ENCODE measurements at regions not wholly inside any gene's neighbourhood (a gene's known extent, or its start where the extent isn't known, plus 50 kb on each side); places are given as distances from the start of the nearest gene placed in this dataset.
"Not testable (repeated sequence)": the region's sequence is repeated elsewhere in the genome, so short reads cannot be mapped to it uniquely, and the experiment has no call there.

DNA sequence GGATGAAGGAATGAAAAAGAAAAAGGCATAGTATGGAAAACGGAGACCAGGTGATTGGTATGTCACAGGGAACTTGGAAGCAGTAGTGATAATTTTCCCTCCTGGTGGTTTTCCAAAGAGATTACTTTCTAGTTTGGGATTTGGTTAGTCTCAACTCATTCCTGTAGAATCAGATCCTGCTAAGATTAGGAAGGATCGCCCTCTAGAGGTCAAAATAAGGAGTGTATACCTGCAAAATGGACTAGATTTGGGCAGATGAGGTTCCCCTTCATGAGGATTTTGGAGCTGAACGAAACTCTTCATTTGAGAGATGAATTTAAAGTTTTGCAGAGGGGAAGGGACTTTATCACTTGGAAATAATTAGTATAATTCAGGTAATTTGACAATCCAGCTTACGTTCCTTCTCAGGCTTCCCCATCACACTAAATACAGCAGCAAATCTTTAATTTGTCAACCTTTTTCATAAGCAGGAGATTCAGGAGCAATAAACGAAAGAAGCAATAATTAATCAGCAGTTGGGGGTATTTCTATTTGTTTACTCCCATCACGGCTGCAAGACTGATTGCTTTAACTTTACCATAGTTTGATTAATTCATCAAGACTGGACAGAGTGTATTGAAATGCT lies 65.2 kb downstream of the CCDC195 start:
- DNase-seq (ENCODE audit: low read depth): peak; percentile 9

DNA sequence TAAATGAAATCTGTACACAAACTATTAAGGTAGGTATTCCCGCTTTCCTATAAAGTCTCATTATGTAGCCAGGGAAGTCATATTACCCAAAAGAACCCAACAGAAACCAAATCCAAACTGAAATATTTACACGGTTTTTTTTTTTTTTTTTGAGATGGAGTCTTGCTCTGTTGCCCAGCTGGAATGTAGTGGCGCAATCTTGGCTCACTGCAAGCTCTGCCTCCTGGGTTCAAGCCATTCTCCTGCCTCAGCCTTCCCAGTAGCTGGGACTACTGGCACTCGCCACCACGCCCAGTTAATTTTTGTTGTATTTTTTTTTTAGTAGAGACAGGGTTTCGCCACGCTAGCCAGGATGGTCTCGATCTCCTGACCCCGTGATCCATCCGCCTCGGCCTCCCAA lies 62.5 kb upstream of the CUL3 start:
- not testable (repeated sequence) for DNase-seq (ENCODE audit: low read depth)

DNA sequence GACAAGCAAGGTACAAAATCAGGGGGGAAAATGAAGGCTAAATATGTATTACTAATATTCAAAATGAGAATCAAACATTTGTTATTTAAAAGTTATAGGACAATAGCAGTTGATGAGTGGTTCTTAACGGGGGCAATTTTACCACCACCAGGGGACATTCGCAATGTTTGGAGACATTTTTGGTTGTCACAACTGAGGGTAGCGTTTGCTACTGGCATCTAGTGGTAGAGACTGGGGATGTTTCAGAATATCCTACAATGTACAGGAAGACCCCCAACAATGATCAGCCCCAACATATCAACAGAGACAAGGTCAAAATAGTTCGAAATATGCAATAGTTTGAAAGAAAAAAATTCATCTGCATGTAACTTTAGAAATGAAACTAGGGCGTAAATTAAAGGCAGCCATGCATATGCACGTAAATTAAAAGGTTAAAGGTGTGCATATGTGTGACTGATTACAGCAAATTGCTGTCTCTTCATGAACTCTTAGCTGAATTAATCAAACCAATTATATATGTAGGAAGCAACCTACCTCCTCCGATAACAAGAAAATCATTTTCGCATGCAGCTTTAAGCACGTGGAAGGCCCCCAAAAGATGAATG lies 61.2 kb upstream of the CUL3 start:
- no peak for DNase-seq (ENCODE audit: low read depth)

DNA sequence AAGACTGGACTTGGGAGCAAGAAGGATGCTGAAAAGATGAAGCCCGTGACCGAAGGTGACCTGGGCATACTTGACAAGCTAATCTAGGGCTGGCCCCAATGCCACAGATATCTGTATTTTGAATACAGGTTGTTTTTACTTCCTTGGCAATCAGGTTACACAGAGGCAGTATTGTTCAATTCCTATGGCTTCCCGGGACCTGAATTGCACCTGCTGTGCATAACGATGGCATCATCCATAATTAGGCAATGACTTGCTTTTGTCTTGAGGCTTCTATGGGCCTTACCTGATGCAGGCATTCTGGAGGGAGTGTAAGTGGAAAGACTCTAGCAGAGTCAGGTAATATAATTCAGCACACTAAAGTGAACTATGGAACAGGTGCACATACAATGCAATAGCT lies 60.6 kb upstream of the CUL3 start:
- DNase-seq (ENCODE audit: low read depth): no peak

DNA sequence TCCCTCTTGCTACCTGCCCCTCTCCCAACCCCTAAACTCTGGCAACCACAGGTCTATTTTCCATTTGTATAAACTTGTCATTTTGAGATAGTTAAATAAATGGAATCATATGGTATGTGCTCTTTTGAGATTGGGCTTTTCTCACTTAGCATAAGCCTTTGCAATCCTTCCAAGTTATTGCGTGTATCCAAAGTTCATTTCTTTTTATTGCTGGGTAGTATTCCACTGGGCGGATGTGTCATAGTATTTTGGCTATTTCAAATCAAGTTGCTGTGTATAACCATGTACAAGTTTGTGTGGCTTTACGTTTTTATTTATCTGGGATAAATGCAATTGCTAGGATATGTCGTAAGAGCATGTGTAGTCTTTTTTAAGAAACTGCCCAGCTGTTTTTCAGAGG lies 55.5 kb upstream of the CUL3 start:
- DNase-seq (ENCODE audit: low read depth): no peak

DNA sequence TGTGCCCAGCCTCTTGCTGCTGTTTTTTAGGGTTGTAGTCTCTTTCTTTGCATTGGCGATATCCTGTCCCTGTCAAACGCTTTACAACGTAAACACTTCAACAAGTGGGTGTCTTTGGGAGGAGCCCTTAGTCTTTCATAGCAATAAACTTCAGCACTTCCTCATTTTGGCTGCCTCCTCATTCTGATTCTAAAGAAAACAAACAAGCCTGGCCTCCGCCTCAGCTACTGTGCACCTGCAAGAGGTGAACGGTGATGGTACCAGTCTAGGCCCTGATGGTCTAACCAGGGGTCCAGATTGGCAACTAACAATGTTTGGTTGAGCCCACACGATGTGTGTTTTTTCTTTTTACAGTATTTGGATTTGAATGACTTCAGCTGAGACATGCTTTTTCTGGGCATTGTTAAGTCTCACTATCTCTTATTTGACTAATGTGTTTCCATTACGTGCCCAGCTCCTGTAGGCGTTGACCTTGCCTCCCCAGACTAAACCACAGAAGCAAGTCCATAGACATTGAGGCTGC lies 53.2 kb upstream of the CUL3 start:
- no peak for DNase-seq (ENCODE audit: low read depth)

Measured in non-pigmented ciliary epithelial cell (primary cell).